ENCODE measurements at regions not wholly inside any gene's neighbourhood (a gene's known extent, or its start where the extent isn't known, plus 50 kb on each side); places are given as distances from the start of the nearest gene placed in this dataset.
"Not testable (repeated sequence)": the region's sequence is repeated elsewhere in the genome, so short reads cannot be mapped to it uniquely, and the experiment has no call there.

DNA sequence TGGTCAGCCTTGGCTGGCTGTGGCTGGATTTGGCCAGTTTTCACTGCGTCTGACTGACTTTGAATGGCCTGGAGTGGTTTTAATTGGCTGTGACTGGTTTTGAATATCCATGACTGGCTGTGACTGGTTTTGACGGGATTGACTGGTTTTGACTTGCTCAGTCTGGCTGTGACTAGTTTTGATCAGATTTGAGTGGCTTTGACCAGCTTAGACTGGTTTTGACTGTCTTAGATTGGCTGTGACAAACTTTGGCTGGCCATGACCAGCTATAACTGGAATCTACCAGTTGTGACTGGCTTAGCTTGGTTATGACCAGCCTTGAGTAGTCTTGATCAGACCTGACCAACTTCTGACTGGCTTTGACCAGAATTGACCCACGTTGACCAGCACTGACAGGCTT, 168.4 kb upstream of the AMOT start:
- no peak for DNase-seq

DNA sequence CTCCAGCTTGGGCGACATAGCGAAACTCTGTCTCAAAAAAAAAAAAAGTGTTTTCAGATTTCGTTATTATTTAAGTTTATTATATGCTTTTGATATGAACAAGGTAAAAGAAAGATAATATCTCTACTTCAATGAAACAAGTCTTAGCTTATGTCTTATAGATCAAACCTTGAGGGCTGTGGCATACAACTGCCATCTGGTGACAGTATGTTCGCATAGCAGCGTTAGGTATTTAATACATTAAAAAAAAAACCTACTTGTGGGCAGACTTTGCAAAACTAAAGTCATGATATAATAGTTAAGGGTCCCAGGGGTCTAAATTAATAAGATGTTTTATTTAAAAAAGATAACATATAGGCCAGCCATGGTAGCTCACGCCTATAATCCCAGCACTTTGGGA, 161.2 kb upstream of the AMOT start:
- DNase-seq: no peak

GRCh38 chrX:112997991-112998390, 157.4 kb upstream of the AMOT start:
- no peak for DNase-seq

- no peak for DNase-seq
These were observed 151.2 kb upstream of the AMOT start for GRCh38 chrX:112991801-112992200.

- no peak for DNase-seq
These were observed 139.2 kb upstream of the AMOT start for GRCh38 chrX:112979879-112980278.

DNA sequence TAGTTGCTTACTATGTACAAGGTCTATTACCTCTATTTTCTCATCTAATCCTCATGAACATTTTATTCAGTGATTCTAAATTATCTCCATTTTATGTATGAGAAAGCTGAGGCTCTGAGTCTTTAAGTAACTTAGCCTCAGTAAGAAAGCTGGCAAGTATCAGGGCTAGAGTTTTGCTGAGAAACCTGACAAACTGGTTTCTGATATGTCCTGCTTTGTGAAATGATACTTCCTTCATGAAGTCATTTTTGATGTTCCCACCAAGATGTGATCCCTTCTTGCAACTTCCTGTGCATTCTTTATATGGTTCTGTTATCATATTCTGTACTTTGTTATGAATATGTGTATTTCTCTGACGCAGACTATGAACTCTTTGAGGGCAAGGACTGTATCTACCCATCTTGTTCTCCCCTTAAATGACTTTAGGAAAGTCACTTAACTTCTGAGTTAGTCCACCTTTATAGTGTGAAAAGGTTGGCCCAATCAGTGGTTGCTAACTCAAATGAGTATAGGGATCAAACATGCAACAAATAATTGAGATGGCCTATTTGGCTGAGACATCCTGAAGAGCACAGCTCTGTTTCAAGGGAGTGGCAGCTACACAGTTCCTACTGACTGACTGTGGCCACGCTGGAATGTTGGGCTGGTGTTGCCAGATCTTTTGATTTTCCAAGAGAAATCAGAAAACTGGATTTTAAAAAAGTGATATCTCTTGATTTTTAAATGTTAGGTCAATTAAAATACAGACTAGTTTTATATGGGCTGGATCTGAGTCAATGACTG, 127.9 kb upstream of the AMOT start:
- DNase-seq: no peak

- no peak for DNase-seq
These were observed 127.3 kb upstream of the AMOT start for GRCh38 chrX:112967903-112968302.

- no peak for DNase-seq
These were observed 126.7 kb upstream of the AMOT start for GRCh38 chrX:112967341-112967740.

DNA sequence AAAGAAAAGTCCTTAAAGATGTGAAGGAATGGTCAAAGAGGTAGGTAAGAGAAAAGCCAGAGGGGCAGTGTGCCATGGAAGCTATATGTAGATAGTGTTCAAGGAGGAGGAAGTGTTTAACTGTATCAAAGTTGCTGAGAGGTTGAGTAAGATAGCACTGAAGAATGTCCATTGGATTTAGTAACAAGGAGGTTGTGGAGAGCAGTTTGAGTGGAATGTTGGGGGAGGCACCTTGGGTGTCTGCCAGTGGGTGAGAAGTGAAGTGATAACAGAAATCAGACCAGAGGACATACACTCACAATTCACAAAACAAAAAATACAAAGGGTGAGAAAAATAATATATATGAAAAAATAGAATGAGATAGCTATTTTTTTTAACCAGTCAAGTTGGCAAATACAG, 121.3 kb upstream of the AMOT start:
- no peak for DNase-seq

DNA sequence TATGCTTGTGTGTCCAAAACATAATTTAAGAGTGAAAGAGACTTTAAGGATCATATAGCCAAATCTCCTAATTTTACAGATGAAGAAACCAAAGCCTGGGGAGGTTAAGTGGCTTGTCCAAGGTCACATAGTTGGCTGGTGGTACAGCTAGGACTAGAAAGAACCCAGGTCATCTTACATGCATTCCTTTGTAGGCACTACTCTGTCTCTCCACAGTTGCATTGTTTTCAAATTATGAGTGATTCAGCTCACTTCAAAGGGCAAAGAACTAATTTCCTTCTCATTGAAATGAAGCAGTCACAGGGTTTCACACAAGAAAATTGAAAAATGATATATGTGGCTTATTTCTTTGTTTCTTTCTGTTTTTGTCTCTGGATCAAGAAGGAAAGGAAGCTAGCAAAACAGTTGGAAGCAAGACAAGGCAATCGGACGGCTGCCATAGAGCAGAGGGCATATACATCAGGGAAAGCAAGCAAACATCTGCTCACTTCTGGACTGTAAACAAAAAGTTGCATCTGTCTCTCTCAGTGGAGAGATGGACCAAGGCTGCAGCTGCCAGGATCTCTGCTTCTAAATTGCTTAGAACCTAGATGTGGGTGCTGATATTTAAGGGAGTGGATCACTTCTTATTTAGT, 107.5 kb upstream of the AMOT start:
- no peak for DNase-seq

- DNase-seq: no peak
These were observed 105.6 kb upstream of the AMOT start for GRCh38 chrX:112946227-112946626.

DNA sequence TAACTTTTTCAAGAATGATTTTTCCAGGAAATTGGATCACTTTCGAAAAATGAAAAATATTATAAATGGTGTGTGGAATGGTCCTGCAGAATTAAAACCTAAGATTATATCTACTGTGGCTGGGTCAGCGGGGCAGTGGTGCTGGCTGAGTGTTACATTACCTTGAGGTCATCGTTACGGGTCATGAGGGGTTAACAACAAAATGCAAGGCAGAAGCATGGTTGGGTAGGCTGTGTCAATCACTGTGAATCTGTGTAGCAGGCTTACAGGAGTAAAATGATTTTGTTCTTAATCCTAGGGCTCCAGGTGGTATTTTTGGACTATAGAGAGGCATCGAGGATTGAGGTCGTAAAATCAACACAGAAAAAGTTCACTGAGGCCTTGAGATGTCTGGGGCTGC, 105.2 kb upstream of the AMOT start:
- DNase-seq: no peak

DNA sequence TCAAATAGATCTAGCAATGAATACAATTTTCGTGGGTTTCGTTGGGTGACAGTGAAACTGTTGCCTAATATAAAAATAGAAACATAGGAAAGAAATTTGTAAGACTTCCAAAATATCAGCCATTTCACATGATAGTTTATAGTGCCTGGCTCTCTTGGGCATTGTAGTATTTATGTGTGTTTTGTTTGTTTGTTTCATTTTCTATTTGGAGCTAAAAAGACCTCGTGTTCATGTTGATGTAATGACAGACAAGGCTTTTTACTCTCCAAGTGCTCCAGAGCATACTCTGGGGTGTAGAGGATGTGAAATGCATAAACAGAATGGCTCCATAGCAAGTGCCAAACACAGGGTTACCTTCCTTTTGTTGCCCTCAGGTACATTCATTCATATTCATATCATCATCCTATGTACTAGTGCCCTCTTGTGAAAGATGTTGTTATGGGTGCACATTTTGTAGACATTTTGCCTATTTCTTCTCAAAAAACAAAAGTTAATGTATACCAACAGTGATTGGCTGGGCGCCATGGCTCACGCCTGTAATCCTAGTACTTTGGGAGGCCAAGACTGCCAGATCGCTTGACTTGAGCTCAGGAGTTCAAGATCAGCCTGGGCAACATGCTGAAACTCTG, 100.7 kb upstream of the AMOT start:
- no peak for DNase-seq

DNA sequence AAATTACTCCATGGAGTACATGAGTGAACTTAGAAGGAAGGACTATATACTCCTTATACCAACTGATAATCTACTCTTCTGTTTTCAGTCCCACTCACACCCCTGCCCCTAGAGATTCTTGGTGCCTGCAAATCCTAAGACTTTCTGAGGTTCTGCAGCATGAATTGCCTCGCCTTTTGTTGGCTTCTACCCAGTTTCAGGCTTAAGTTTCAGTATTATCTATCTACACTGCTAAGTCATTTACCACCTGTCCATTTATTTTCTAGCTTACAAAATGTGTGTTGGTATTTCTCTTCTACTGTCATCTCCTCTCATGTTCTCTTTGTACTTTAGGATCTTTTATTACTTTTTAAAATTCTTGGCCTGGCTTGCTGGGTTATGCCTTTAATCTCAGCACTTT, 94.4 kb upstream of the AMOT start:
- DNase-seq: no peak

DNA sequence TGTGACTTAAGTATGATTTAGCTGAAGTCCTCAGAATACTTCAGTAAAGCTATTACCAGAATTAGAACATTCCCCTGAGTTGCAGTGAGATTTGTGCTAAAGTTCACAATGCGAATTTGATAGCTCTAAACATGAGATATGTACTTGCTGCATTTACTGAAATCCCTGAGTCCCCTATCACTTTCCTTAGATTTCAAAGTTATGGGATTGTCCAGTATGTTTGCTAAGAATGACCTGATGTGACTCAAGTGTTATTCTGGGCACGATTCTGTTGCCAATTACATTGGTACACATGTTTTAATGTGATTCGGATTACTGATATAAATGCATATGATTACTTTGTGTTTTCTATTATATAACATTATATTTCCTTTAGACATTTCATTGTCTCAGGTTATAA, 91.3 kb upstream of the AMOT start:
- no peak for DNase-seq

GRCh38 chrX:112931478-112931877, 90.8 kb upstream of the AMOT start:
- no peak for DNase-seq

DNA sequence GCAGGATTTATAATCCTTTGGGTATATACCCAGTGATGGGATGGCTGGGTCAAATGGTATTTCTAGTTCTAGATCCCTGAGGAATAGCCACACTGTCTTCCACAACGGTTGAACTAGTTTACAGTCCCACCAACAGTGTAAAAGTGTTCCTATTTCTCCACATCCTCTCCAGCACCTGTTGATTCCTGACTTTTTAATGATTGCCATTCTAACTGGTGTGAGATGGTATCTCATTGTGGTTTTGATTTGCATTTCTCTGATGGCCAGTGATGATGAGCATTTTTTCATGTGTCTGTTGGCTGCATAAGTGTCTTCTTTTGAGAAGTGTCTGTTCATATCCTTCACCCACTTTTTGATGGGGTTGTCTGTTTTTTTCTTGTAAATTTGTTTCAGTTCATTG, 82.8 kb upstream of the AMOT start:
- not testable (repeated sequence) for DNase-seq

DNA sequence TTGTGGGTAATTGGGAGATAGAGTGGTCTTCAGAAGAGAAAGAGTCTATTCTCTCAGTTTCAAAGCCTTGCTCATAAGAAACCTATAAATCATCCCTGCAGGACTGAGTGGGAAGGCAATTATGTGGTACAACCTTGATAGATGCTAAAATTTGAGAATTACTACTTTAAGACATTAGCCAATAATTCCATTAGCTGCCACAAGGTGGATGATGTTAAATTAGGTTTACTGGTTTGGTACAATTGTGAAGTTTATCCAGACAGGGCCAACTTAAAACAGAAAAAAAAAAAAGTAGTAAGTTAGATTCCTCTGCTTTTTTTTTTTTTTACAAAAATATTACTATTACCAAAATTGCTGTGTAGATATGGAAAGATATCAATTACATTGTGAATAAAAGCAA, 73.2 kb upstream of the AMOT start:
- DNase-seq: no peak

DNA sequence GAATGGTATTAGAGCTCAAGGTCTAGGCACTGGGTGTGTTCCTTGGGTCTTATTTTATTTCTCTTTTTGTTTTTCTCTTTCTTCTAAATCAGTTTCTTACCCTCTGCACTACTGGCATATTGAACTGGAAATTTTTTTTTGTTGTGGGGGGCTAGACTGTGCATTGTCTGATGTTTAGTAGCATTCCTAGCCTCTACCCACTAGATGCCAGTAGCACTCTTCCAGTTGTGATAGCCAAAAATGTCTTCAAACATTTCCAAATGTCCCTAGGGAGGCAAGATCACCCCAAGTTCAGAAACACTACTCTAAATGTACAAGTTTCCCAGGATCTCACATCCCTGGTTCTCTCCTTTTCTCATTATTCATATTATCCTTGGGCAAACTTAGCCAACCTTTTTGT, 69.8 kb upstream of the AMOT start:
- no peak for DNase-seq

GRCh38 chrX:112901869-112902725, 61.5 kb upstream of the AMOT start:
- no peak for DNase-seq

- no peak for DNase-seq
These were observed 55.4 kb upstream of the AMOT start for GRCh38 chrX:112896051-112896450.
